Gastroesophageal sphincter (tissue), 4 donors: ENCODE measurements at regions not wholly inside any gene's neighbourhood (a gene's known extent, or its start where the extent isn't known, plus 50 kb on each side); places are given as distances from the start of the nearest gene placed in this dataset.

Source experiments
- ATAC-seq: fragments of 150-250 bp; one replicate; pipeline ENCODE4 v1.9.1; 2016; ENCODE audit warnings: mild to moderate bottlenecking, moderate library complexity
- H3K27ac ChIP-seq, 4 donors: fragments of 200-600 bp; sonication (generic) in 3 of 4; 1 replicate in 3 of 4; 2 replicates in 1 of 4; pipeline ENCODE4 v1.5.1; 2016 to 2019
- H3K27me3 ChIP-seq: fragments of 200-600 bp; sonication (generic); one replicate; pipeline ENCODE4 v1.5.1; 2019
- H3K36me3 ChIP-seq, 2 donors: fragments of 200-600 bp; sonication (generic); one replicate each; pipeline ENCODE4 v1.5.1; 2019; ENCODE audit warnings: control low read depth in 1 of 2
- H3K4me1 ChIP-seq, 3 donors: fragments of 200-600 bp; sonication (generic); 1 replicate in 2 of 3; 2 replicates in 1 of 3; pipeline ENCODE4 v1.5.1; 2016 to 2019; ENCODE audit warnings: control low read depth in 2 of 3
- H3K4me3 ChIP-seq, 2 donors: fragments of 200-600 bp; sonication (generic); one replicate each; pipeline ENCODE4 v1.5.1; 2019; ENCODE audit warnings: mild to moderate bottlenecking in 1 of 2, moderate library complexity in 1 of 2
- H3K9me3 ChIP-seq, 3 donors: fragments of 200-600 bp; sonication (generic); one replicate each; pipeline ENCODE4 v1.5.1; 2017 to 2019; ENCODE audit warnings: control low read depth in 2 of 3
- CTCF ChIP-seq, 4 experiments: fragments of 200-600 bp in 2 of 4; fragments of 450-650 bp in 2 of 4; sonication (generic) in 1 of 4; IDR thresholded peaks; one replicate each; pipeline ENCODE4 v1.5.1; 2017 to 2019; ENCODE audit warnings: antibody characterized with exemption in 4 of 4, mild to moderate bottlenecking in 2 of 4, moderate library complexity in 2 of 4
- EP300 ChIP-seq: sonication (generic); formaldehyde crosslinking; IDR thresholded peaks from one replicate; pipeline ENCODE4 v1.6.1; 2017; ENCODE audit warnings: antibody characterized with exemption, mild to moderate bottlenecking
- POLR2A ChIP-seq, 2 donors: fragments of 450-650 bp; IDR thresholded peaks; one replicate each; pipeline ENCODE4 v1.6.1; 2017; ENCODE audit warnings: antibody characterized with exemption in 2 of 2, mild to moderate bottlenecking in 2 of 2, moderate library complexity in 1 of 2
- POLR2AphosphoS5 ChIP-seq: sonication (generic); formaldehyde crosslinking; IDR thresholded peaks from one replicate; pipeline ENCODE4 v1.6.1; 2017; ENCODE audit warnings: antibody characterized with exemption
- WGBS, 2 donors: methylation state at CpG; one replicate each; pipeline ENCODE4 v1.1.5; 2018; ENCODE audit warnings: low coverage in 1 of 2; 5-methylcytosine and 5-hydroxymethylcytosine counted together

DNA sequence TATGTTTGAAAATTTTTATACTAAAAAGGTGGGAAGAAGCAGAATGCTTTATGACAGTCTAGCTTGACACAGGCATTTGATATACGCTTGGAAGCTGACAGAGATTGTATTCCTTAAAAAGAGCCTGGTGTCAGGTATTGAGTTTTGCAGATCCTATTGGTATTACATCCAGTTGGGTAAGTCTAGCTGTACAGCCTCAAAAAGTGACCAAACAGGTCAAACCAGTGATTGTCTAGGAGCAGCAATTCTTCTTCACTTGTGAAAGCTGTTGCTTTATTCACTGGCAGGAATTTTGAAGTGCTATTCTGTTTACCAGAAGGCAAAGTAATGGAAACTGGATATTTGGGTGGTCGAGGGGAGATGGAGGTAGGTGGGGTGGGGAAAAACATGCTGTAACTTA lies 77.5 kb downstream of the UCHL1 start:
- TF ChIP-seq POLR2AphosphoS5 (no peak), EP300 (no peak), CTCF (IDR thresholded peaks at IDR 0.05) (no peak), POLR2A (IDR thresholded peaks at IDR 0.05) (no peak)
- H3K27me3 ChIP-seq: no peaks in the 10 kb centered on the region
- no peaks in the 10 kb centered on the region for H3K36me3 ChIP-seq
- H3K4me1 ChIP-seq: no peaks in the 10 kb centered on the region
- H3K4me3 ChIP-seq: no peak overlapping the region
- ATAC-seq: no peak
- no peak overlapping the region for H3K27ac ChIP-seq
- H3K9me3 ChIP-seq: no peaks in the 10 kb centered on the region
- 77 to 92% methylated on average over 2 of the region's 2 CpGs for WGBS, 2 donors

- Histone ChIP-seq H3K4me3 (no peak overlapping the region), H3K27ac (no peak overlapping the region), H3K36me3 (no peaks in the 10 kb centered on the region), H3K27me3 (no peaks in the 10 kb centered on the region), H3K4me1 (no peaks in the 10 kb centered on the region), H3K9me3 (no peaks in the 10 kb centered on the region)
- WGBS, 2 donors: 70% methylated on average over 10 of the region's 10 CpGs
- no peak for ATAC-seq
- peak in 1 of 4 experiments; percentile 46 for TF ChIP-seq CTCF (IDR thresholded peaks at IDR 0.05)
- TF ChIP-seq EP300: no peak
Measured at GRCh38 chr4:41339812-41340809, 83.4 kb downstream of the UCHL1 start.

- H3K36me3 ChIP-seq: no peaks in the 10 kb centered on the region
- no peak for ATAC-seq
- no peaks in the 10 kb centered on the region for H3K27me3 ChIP-seq
- no peak for TF ChIP-seq POLR2AphosphoS5
- TF ChIP-seq POLR2A (IDR thresholded peaks at IDR 0.05): no peak
- no peak for TF ChIP-seq EP300
- TF ChIP-seq CTCF (IDR thresholded peaks at IDR 0.05): no peak
- H3K4me3 ChIP-seq: no peak overlapping the region
- H3K27ac ChIP-seq: no peak overlapping the region
- H3K9me3 ChIP-seq: no peaks in the 10 kb centered on the region
- WGBS, 2 donors: 64 to 70% methylated on average over 3 of the region's 3 CpGs
- no peaks in the 10 kb centered on the region for H3K4me1 ChIP-seq
Measured at GRCh38 chr4:41346306-41347061, 89.8 kb downstream of the UCHL1 start.

- no peaks in the 10 kb centered on the region for H3K36me3 ChIP-seq
- ATAC-seq: no peak
- H3K27ac ChIP-seq: no peak overlapping the region
- no peaks in the 10 kb centered on the region for H3K4me1 ChIP-seq
- no peaks in the 10 kb centered on the region for H3K27me3 ChIP-seq
- TF ChIP-seq POLR2AphosphoS5 (no peak), EP300 (no peak)
- no peak overlapping the region for H3K4me3 ChIP-seq
- no peaks in the 10 kb centered on the region for H3K9me3 ChIP-seq
Measured at GRCh38 chr4:41349021-41349420, 92.3 kb downstream of the UCHL1 start.

- no peaks in the 10 kb centered on the region for H3K9me3 ChIP-seq
- no peak for ATAC-seq
- H3K27me3 ChIP-seq: no peaks in the 10 kb centered on the region
- TF ChIP-seq CTCF (IDR thresholded peaks at IDR 0.05) (no peak), EP300 (no peak), POLR2AphosphoS5 (no peak), POLR2A (IDR thresholded peaks at IDR 0.05) (no peak)
- H3K36me3 ChIP-seq: no peaks in the 10 kb centered on the region
- H3K4me1 ChIP-seq: peaks cover 0 to 48% (median 8%) of the 10 kb centered on the region in 3 donors
- WGBS, 2 donors: 73 to 93% methylated on average over 3 to 5 of the region's 13 CpGs
- H3K27ac ChIP-seq: peak overlapping the region in 3 of 4 donors; percentile 87 to 91 (median 88)
- no peak overlapping the region for H3K4me3 ChIP-seq
Measured at GRCh38 chr4:41358647-41359421, 102.1 kb downstream of the UCHL1 start.
